Erythroblast (primary cell): ENCODE measurements at regions not wholly inside any gene's neighbourhood (a gene's known extent, or its start where the extent isn't known, plus 50 kb on each side); places are given as distances from the start of the nearest gene placed in this dataset.

ENCODE experiments used
- GATA1 ChIP-seq: IDR thresholded peaks from 2 replicates; pipeline ENCODE4 v1.6.1; 2011; ENCODE audit warnings: low read depth, mild to moderate bottlenecking, control low read depth, low read length, moderate library complexity
- POLR2A ChIP-seq: IDR thresholded peaks from 2 replicates; pipeline ENCODE4 v1.6.1; 2011; ENCODE audit warnings: mild to moderate bottlenecking, low read length

DNA sequence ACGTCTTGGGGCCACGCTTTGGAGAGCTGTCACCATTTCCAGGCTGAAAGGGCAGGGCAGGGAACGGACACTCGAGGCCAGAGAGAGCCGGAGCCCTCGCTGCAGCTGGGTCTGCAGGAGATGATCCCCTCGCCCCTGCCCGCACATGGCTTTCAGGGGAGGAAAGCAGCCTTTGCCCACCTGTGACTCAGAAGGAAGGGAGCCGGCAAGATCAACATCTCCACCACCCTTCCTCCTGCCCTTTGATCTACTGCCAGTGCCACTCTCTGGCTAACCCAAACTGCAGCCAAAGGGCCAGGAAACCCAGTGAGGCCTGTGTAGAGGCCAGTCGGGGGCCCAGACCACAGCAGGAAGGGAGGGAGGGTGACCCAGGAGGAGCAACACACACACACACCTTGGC is 137.1 kb upstream of the ERCC6L2 start:
- TF ChIP-seq POLR2A (no peak), GATA1 (no peak)
